HG03196 (cell line): ENCODE measurements at regions not wholly inside any gene's neighbourhood (a gene's known extent, or its start where the extent isn't known, plus 50 kb on each side); places are given as distances from the start of the nearest gene placed in this dataset.
"Not testable (repeated sequence)": the region's sequence is repeated elsewhere in the genome, so short reads cannot be mapped to it uniquely, and the experiment has no call there.

Experiments used
- ATAC-seq: cut with Tn5 transposase; IDR thresholded peaks from one replicate; pipeline ENCODE4 v1.9.1; 2021; ENCODE audit not compliant: unreplicated experiment

DNA sequence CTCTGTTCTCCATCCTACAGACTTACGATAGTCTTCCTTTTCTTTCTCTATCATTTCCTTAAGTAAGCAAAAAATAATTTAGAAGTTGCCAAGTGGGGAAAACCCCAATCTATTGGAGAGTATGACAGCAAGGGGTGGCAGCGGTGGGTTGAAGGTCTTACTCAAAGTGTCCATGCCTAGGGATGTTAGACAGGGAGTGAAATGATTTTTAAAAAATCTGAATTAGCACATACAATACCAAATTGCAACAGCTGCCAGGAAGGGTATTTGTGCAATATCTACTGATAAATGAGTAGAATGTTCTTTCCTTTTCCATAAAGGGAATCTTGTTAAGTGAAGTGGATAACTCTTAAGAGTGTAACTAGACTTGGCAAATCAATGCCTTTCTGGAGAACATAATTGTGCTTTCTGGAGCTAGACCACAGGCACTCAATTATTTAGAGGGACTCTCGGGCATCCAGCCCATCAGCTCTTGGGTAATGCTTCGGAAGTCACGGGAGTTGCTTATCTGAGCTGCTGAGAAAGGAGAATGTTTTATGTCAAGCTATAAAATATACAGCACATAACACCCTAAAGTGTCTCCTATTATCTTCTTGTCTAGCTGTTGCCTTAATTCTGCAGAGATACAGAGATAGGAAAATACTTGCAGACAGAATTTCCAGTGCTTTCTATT lies 151.5 kb downstream of the KCNJ2 start:
- ATAC-seq, result no peak

DNA sequence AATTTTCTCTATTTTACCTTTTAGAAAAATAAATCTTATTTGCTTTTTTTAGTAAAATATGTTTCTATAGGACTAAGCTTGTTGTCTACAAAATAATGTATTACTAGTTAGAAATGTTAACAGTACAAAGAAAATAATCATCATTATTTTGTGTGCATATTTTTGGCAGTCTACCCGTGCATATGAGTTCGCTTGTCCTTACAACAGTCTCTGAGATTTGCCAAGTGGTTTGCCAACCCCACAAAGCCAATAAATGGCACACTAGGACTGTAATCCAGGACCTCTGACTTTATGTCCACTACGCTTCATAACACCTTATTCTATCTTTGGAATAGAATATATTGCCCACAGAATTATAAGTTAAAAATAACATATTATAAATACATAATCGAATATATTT lies 152.0 kb downstream of the KCNJ2 start:
- no peak for ATAC-seq

DNA sequence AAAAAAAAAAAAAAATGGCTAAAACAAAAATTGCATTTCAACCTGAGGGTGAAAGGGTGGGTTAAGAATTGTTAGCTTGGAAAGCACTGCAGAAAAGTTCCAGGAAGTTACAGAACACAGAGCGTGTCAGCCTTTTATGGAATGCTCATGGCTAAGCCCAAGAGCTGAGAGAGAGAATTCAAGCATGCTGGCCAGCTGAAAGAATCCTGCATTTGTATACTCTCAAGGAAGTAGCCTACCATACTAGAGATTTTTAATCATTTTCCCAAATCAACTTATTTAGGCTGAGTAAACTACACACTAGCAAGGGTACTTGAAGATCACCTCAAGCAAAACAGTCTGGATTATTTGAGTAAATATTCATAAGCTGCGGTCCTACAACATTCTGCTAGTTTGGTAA lies 153.9 kb downstream of the KCNJ2 start:
- ATAC-seq, result no peak

DNA sequence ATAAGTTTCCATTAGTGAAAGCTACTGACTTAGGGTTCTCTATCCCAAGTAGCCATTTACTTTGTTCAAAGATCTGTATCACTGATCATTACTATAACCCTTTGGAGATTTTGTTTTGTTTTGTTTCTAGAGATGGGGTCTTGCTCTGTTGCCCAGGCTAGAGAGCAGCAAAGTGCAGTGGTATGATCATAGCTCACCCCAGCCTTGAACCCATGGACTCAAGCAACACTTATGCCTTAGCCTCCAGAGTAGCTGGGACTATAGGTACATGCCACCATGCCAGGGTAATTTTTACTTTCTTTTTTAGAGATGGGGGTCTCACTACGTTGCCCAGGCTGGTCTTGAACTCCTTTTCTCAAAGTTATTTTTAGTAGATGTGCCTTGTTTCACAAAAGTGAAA lies 154.7 kb downstream of the KCNJ2 start:
- ATAC-seq, result no peak

DNA sequence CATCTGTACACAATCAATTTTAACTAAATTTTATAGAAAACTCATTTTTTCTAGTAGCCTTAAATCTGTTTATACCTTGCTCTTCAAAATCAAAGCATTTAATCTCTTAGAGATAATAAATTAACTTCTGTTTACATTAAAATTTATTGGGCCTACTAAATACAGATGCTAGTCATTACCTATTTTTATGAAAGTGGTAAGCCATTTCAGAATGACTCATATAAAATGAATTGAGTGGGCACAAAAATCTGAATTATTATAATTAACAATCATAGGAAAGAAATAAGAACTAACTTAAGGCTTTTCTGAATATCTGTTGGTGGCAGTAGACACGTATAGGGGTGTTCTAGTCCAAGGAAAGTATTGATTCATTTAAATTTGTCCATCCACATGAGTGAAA lies 157.9 kb downstream of the KCNJ2 start:
- no peak for ATAC-seq

DNA sequence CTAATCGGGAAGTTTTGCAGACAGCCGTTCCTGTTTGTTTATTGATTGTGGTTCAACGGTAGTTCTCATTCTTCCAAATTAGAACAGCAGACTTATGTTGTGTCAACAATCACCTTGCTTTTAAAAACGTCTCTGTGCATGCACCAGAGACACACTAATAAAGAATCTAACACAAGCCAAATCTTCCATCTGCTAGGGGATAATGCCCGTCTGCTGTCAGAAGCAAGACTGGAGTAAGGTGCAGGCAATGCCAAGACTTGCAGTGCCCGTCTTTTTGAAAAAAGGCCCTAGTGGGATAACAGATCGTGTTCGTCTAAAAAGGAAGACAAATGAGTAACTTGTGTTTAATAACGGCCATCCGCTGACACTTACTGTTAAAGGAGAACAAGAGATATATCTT lies 158.4 kb downstream of the KCNJ2 start:
- no peak for ATAC-seq

DNA sequence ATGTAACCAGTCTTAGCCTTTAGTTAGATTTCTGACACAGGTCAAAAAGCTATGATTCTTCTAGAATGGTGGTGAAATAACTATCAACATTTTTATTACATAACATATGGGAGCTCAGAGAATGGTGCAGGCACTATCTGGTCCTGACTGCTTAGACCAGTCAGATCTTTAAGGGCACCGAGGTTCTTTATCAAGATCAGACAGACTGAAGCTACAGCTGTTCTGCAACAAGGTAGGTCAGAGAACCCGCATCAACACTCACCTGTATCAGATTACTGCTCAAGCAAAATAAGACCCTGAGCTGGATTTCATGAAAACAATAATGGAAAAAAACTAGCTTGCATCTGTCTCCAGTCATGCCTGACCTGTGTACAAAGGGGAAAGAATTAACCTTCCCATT lies 160.4 kb downstream of the KCNJ2 start:
- ATAC-seq, result no peak

DNA sequence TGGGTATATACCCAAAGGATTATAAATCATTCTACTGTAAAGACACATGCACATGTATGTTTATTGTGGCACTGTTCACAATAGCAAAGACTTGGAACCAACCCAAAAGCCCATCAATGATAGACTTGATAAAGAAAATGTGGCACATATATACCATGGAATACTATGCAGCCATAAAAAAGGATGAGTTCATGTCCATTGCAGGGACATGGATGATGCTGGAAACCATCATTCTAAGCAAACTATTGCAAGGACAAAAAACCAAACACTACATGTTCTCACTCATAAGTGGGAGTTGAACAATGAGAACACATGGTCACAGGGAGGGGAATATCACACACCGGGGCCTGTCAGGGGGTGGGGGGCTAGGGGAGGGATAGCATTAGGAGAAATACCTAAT lies 161.7 kb downstream of the KCNJ2 start:
- ATAC-seq, result not testable (repeated sequence)

DNA sequence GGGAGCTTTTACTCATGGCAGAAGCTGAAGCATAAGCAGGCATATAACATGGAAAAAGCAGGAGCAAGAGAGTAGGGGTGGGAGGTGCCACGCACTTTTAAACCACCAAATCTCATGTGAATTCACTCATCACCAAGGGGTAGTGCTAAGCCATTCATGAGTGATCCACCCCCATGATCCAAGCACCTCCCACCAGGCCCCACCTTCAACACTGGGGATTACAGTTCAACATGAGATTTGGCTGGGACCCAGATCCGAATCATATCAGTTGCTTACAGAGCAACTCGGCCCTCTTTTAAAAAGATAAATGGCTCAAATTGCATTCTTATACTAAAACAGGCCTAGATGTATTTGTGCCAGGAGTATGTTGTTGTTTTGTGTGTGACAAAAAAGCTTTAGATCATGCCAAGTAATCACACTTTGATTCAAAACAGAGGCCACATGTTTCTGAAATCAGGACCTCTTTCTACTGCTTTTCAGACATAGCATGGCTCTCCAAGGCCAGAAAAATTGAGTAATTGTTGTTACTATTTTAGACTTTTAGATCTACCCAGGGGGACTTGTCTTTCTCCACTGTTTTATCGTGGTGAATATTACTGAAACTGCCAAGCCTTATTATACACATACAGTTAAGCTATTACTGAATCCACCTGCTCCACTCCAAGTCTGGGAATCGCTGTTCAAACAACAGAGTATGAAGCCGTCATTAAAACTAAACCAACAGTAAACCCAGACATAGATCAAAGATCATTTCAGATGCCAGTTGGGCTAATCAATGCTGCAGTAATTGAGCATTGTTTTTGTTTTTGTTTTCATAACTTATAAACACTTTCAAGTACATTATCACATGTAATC lies 163.3 kb downstream of the KCNJ2 start:
- no peak for ATAC-seq

DNA sequence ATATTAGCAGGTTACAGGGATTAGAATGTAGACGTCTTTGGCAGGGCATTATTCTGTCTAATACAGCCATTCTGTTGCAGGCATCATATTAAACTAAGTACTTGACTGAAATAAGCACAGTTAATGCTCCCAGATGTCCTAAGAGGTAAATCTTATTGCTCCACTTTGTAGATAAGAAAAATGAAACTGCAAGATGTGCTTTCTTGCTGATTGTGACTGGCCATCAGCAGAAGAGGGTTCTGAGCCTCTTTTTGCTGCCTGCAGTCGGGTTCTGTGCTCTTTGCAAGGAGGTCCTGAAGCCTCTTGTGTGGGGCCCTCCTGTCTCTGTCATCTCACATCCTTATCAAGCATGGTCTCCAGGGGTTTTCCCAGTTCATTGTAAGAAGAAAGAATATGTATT lies 167.1 kb downstream of the KCNJ2 start:
- no peak for ATAC-seq

DNA sequence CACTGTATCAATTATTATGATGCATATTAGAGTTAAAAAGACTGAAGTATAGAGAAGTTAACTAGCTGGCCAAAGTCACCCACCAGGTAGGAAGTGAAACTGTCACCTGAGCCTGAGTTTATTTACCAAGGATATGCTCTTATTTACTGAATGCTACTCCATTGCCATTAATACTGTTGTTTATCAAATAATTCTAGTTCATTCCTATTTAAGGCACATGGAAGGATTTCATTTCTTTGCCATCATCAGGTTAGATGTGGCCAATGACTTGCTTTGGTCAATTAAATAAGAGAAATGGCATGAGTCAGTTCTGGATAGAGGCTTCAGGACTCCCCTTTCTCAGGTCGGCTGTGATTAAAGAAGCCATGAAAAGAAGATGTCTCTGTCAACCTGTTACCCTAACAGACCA lies 169.6 kb downstream of the KCNJ2 start:
- ATAC-seq, result no peak

DNA sequence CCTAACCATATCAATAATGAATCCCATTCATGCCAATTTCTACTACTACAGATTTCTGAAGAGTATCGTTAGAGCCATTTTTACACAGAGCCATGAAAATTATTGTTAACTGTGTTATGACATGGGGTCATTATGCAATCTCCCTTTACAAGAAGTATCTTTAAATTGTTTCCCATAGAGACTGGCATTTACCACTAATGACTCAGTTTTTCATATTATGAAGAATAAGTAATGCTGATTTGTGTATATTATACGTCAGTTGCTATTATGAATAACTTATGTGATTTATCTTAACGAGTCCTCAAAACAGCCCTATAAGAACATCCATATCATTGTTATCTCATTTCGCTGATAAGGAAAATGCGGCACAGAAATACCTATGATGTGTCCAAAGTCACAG lies 173.8 kb downstream of the KCNJ2 start:
- ATAC-seq, result no peak

DNA sequence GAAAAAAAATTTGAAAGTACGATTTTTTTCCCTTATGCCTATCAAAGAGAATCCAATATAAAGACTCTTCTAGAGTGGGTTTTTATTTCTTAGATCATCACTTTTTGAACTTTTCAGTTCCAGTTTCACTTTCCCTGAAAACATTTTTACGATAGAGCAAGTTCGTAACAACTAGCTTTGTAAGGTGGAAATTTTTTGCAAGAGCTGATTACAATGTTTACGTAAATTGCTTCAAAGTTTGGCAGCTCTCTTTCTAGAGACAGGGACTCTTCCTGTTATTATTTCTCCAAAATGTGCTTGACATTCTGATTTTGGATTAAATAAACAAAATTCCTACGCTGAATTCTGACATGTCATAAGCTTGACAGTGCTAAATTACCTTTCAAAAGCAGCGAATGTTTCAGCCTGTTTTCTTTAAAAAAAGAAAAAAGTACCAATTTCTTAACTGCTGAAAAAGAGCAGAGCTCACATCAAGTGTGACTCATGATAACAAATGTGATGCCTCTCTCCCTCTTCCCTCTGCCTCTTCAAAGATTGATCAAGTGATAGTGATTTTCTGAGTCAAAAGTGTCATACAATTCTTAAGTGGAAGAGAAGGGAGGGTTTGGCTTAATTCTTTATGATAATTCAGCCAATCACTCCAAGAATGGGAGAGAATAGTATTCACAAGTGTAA lies 175.2 kb downstream of the KCNJ2 start:
- no peak for ATAC-seq

DNA sequence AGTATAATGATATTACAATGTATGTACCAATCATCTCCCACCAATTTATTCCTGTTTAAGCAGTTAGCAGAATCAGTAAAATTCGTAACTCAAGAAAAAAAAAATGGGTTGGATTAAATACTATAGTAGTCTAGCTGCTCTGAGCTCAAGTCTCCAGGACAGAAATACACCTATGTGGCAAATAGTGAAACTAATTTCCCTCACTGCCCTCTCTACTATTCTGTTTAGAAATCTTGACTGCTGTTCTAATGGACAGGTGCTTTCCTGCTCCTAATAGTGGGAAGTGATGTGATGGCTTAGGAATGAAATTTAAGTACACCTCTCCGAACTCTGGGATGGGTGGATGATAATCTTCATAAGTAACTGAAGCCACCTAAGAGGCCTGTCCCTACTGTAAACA lies 175.7 kb downstream of the KCNJ2 start:
- no peak for ATAC-seq

DNA sequence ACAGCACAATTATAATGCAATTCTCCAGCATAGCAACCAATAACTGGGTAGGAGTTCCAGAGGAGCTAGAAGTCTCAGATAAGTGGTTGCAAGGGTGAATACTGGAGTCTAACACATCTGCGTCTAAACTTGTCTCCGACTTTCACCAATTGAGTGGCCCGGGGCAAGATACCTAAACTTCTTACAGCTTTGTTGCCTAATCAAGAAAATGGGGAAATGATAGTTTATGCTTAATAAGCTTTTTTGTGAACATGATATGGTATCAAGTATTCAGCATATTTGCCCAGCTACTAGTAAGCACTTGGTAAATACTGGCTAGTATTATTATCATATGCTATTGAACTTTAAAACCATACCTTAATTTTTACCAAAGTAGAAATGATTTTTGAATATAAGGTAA lies 183.5 kb downstream of the KCNJ2 start:
- ATAC-seq, result no peak

DNA sequence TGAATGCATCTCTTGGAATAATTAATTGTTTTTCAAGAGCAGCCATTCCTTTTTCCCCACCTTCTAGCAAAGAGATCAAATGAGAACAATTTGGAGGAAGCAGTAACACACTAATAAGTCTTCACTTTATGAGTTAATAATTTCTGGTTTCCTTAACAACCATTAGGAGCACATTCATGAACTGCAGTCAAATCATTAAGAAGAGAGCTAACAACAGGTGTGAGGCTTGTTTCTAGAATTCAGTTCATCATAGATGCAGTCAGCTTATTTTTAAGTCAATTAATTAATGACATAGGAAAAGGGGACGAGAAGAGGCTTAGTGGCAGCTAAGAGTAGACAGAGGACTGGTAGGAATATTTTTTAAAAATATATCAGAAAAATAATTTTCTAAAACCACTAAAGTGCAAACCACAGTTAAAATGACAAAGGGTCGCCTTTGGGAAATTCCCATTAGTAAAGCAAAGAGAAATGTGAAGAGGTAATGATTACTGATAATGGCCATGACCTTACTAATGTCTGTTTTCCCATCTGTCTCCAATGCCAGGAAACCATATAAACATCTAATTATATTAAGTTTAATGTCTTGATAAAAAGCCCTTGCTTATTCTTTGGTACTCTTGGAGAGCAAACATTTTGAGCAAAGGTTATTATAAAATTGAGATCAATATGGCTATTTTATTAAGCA lies 184.2 kb downstream of the KCNJ2 start:
- ATAC-seq, result no peak

DNA sequence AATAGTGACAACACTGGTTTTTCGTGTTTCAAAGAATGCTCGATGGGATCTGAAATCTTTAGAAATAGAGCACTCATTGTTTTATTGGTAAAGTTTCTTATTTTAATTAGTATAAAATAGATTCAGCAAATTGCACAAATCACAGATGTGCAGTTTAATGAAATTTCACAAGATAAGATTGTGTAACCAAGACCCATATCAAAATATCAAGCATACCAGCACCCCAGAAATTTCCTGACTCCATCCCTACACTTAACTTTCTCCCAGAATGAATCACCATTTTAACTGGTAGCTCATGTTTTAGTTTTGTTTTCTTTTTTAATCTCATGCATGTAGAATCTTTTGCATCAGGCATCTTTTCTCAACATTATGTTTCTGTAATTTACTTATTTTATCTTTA lies 185.9 kb downstream of the KCNJ2 start:
- no peak for ATAC-seq

DNA sequence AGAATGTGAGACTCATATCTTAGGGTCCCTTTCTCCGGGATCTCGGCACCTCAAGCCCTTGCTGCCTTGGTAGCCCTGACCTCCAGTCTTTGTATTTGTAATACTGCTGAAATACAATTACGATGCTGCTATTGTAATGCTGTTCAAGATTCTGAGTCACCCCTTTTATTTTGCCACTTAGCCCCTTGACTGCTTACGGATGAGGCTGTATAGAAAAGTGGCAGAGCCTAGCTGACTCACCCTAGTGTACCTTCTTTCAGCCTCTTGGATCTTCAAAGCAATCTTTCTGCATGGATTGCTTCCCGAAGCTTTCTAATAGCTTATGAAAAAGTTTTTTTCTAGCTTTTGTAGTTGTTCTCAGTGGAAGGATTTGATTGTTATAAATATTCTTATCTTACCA lies 187.9 kb downstream of the KCNJ2 start:
- ATAC-seq, result no peak

DNA sequence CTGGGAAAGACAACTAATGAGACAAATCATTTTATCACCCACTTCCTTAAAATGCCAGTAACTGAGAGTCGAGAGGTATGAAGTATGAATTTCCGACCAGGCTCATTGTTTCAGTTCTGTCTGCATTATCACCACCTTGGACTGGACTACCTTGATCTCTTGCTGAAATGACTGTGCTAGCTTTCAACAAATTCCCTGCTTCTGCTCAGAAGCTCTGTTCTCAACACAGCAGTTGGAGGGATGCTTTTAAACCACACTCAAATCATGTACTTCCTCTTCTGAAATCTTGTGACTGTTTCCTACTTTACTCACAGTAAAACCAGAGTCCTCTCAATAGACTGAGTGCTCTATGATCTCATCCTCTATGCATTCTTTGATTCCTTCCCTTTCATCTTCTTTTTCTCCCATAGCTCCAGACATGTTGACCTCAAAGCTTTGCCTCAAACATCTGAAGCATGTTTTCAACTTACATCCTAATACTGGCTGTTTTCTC lies 195.8 kb downstream of the KCNJ2 start:
- ATAC-seq, result peak; percentile 87

DNA sequence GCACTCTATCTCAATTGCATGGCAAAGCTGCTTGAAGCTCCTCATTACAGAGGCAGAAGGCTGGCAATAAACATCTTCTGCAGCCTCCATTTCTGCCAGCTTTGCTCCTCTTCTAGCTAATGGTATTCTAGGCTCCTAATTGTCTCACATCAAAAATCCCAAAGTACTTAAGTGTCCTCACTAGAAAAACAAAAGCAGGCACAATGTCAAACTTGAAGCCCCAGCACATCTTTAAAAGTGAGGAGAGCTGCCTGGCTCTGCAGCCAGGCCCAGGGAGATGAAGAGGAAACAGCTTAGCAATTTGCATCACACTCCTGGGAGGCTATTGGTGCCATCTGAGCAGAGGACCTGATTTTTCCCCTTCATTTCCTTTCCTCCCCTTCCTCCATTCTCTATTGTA lies 197.1 kb downstream of the KCNJ2 start:
- no peak for ATAC-seq

DNA sequence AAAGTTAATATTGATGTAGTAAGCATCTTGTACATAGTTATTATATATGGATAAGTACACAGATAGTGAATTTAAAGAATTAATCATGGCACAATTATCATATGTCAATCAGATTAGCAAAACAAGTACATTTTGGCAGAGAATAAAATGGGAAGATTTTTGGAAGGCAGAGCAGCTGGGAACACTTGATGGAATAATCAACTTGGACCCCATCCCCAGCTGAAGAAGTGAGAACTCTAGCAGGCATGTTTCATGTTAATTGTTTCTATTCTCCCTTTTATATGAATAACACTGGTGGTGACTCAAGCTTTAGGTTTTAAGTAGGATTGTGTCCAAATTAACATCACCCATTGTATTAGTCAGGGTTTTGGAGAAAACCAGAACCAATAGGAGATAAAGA lies 198.7 kb downstream of the KCNJ2 start:
- ATAC-seq, result no peak
